ENCODE measurements at regions not wholly inside any gene's neighbourhood (a gene's known extent, or its start where the extent isn't known, plus 50 kb on each side); places are given as distances from the start of the nearest gene placed in this dataset.

DNA sequence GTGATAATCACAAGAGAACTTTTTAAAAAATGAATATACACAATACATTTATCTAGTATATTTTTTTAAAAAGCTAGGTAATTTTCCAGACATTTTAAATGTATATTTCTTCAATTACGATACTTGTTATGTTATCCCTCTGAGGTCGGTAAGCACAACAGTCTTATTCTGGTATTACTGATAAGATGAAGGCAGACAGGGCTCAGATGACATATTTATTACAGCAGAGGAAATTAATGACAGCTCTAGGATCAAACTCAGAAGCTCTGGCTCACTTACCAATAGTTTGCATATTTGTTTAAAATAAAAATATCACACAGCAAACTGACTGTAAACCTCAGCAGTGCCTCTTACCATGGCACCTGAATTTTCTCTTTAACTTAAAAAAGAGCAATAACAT lies 1347.0 kb upstream of the ADGRL2 start:
- in situ Hi-C loops (cut with MboI), result no loop called here

GRCh38 chr1:80450711-80451110 lies 1350.0 kb upstream of the ADGRL2 start:
- TF ChIP-seq EZH2 (IDR thresholded peaks at IDR 0.05; ENCODE audit: insufficient read depth, poor library complexity, severe bottlenecking) (no peak), EZH2phosphoT487 (IDR thresholded peaks at IDR 0.05; ENCODE audit: insufficient read depth, low read depth) (no peak)
- H3K9me2 ChIP-seq (ENCODE audit: insufficient read depth), result no peaks in the 10 kb centered on the region
- no peak overlapping the region for H3K4me2 ChIP-seq (ENCODE audit: unreplicated experiment)
- no peaks in the 10 kb centered on the region for H3F3A ChIP-seq (ENCODE audit: insufficient read depth)
- no peaks in the 10 kb centered on the region for H3K27me3 ChIP-seq (replicated peaks; ENCODE audit: insufficient read depth)
- H2AFZ ChIP-seq, result no peak overlapping the region
- H3K4me1 ChIP-seq (ENCODE audit: insufficient read depth), result no peaks in the 10 kb centered on the region
- no peak for DNase-seq
- in situ Hi-C loops (cut with MboI), result no loop called here
- H3K27ac ChIP-seq, result no peak overlapping the region
- H3K79me2 ChIP-seq (ENCODE audit: insufficient read depth), result no peaks in the 10 kb centered on the region
- H3K9ac ChIP-seq, result no peak overlapping the region
- H4K20me1 ChIP-seq (ENCODE audit: insufficient read depth), result no peaks in the 10 kb centered on the region
- no peaks in the 10 kb centered on the region for H3K9me3 ChIP-seq (ENCODE audit: low read depth)
- H3K36me3 ChIP-seq (ENCODE audit: low read depth), result no peaks in the 10 kb centered on the region
- H3K4me3 ChIP-seq, result no peak overlapping the region
- WGBS, 2 experiments (ENCODE audit: low coverage in 1 of 2, low lambda C conversion rate in 2 of 2, missing lambda C conversion rate in 2 of 2), result 8 to 11% methylated on average over 2 of the region's 2 CpGs

More for the DNA sequence above, 1347.0 kb upstream of the ADGRL2 start:
- Histone ChIP-seq H3K4me2 (ENCODE audit: unreplicated experiment) (no peak overlapping the region), H3K9ac (no peak overlapping the region), H3F3A (ENCODE audit: insufficient read depth) (no peaks in the 10 kb centered on the region), H3K9me2 (ENCODE audit: insufficient read depth) (no peaks in the 10 kb centered on the region), H3K4me3 (no peak overlapping the region), H3K9me3 (ENCODE audit: low read depth) (no peaks in the 10 kb centered on the region), H3K36me3 (ENCODE audit: low read depth) (no peaks in the 10 kb centered on the region), H3K27me3 (replicated peaks; ENCODE audit: insufficient read depth) (no peaks in the 10 kb centered on the region), H3K4me1 (ENCODE audit: insufficient read depth) (no peaks in the 10 kb centered on the region), H3K27ac (no peak overlapping the region), H3K79me2 (ENCODE audit: insufficient read depth) (no peaks in the 10 kb centered on the region), H4K20me1 (ENCODE audit: insufficient read depth) (no peaks in the 10 kb centered on the region), H2AFZ (no peak overlapping the region)
- WGBS, 2 experiments (ENCODE audit: low coverage in 1 of 2, low lambda C conversion rate in 2 of 2, missing lambda C conversion rate in 2 of 2), result 12 to 19% methylated on average over 2 of the region's 2 CpGs
- DNase-seq, result no peak
- TF ChIP-seq EZH2phosphoT487 (IDR thresholded peaks at IDR 0.05; ENCODE audit: insufficient read depth, low read depth) (no peak), EZH2 (IDR thresholded peaks at IDR 0.05; ENCODE audit: insufficient read depth, poor library complexity, severe bottlenecking) (no peak)

DNA sequence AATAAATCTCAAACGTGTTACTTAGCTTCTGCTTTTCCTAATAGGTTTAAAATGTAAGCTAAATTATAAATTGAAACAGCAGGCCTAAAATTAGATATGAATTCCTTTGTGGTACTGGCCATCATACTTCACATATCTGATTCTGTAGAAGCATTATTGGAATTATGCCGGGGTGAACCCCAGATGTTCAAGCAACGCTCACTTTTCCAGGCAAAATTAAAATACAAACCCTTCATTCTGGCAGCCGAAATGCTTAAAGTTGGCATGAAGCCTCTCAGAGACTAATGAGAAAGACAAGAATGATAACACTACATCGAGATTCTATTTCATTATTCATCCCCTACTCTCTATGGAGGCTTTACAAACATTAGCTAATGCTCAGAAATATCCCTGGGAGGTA lies 1352.7 kb upstream of the ADGRL2 start:
- DNase-seq, result no peak
- Histone ChIP-seq H3K4me3 (no peak overlapping the region), H4K20me1 (ENCODE audit: insufficient read depth) (no peaks in the 10 kb centered on the region), H3K27me3 (replicated peaks; ENCODE audit: insufficient read depth) (no peaks in the 10 kb centered on the region), H3F3A (ENCODE audit: insufficient read depth) (no peaks in the 10 kb centered on the region), H3K9me2 (ENCODE audit: insufficient read depth) (no peaks in the 10 kb centered on the region), H3K36me3 (ENCODE audit: low read depth) (no peaks in the 10 kb centered on the region), H3K9me3 (ENCODE audit: low read depth) (no peaks in the 10 kb centered on the region), H3K9ac (no peak overlapping the region), H3K79me2 (ENCODE audit: insufficient read depth) (no peaks in the 10 kb centered on the region), H3K4me2 (ENCODE audit: unreplicated experiment) (no peak overlapping the region), H3K27ac (no peak overlapping the region), H2AFZ (no peak overlapping the region), H3K4me1 (ENCODE audit: insufficient read depth) (no peaks in the 10 kb centered on the region)
- 8 to 9% methylated on average over 5 of the region's 5 CpGs for WGBS, 2 experiments (ENCODE audit: low coverage in 1 of 2, low lambda C conversion rate in 2 of 2, missing lambda C conversion rate in 2 of 2)
- no peak for TF ChIP-seq EZH2 (IDR thresholded peaks at IDR 0.05; ENCODE audit: insufficient read depth, poor library complexity, severe bottlenecking)
- TF ChIP-seq EZH2phosphoT487 (IDR thresholded peaks at IDR 0.05; ENCODE audit: insufficient read depth, low read depth), result no peak
- in situ Hi-C loops (cut with MboI), result no loop called here

- 56 to 75% methylated on average over 1 of the region's 1 CpG for WGBS, 2 experiments (ENCODE audit: low coverage in 1 of 2, low lambda C conversion rate in 2 of 2, missing lambda C conversion rate in 2 of 2)
- Histone ChIP-seq H3K4me3 (no peak overlapping the region), H3K9me2 (ENCODE audit: insufficient read depth) (no peaks in the 10 kb centered on the region), H4K20me1 (ENCODE audit: insufficient read depth) (no peaks in the 10 kb centered on the region), H3F3A (ENCODE audit: insufficient read depth) (no peaks in the 10 kb centered on the region), H3K9ac (no peak overlapping the region), H3K4me2 (ENCODE audit: unreplicated experiment) (no peak overlapping the region), H3K36me3 (ENCODE audit: low read depth) (no peaks in the 10 kb centered on the region), H3K27ac (no peak overlapping the region), H3K9me3 (ENCODE audit: low read depth) (no peaks in the 10 kb centered on the region), H3K79me2 (ENCODE audit: insufficient read depth) (no peaks in the 10 kb centered on the region), H3K4me1 (ENCODE audit: insufficient read depth) (no peaks in the 10 kb centered on the region), H2AFZ (no peak overlapping the region), H3K27me3 (replicated peaks; ENCODE audit: insufficient read depth) (no peaks in the 10 kb centered on the region)
- no peak for TF ChIP-seq EZH2 (IDR thresholded peaks at IDR 0.05; ENCODE audit: insufficient read depth, poor library complexity, severe bottlenecking)
- TF ChIP-seq EZH2phosphoT487 (IDR thresholded peaks at IDR 0.05; ENCODE audit: insufficient read depth, low read depth), result no peak
- no peak for DNase-seq
- in situ Hi-C loops (cut with MboI), result no loop called here
Observed at GRCh38 chr1:80447526-80447925, 1353.2 kb upstream of the ADGRL2 start.

DNA sequence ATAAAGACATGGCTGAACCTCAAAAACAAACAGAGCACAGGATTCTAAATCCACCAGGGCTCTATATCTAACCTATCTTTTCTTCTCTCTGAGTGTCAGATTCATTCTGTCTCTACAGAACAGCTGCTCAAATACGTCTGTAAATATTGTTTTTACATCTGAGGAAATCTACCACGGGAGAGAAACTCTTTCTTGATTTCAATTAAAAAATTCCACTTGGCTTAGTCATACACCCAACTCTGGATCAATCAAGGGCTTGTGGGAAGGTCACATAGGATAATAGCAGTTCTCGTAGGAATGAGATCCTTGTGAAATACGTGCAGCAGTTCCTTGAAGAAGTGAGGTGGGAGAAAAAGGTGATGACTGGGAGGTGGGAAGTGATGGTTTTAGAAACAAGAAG lies 1355.7 kb upstream of the ADGRL2 start:
- no peaks in the 10 kb centered on the region for H3K9me3 ChIP-seq (ENCODE audit: low read depth)
- 15 to 25% methylated on average over 4 of the region's 4 CpGs for WGBS, 2 experiments (ENCODE audit: low coverage in 1 of 2, low lambda C conversion rate in 2 of 2, missing lambda C conversion rate in 2 of 2)
- no peaks in the 10 kb centered on the region for H4K20me1 ChIP-seq (ENCODE audit: insufficient read depth)
- no peaks in the 10 kb centered on the region for H3K36me3 ChIP-seq (ENCODE audit: low read depth)
- no peaks in the 10 kb centered on the region for H3K9me2 ChIP-seq (ENCODE audit: insufficient read depth)
- H2AFZ ChIP-seq, result no peak overlapping the region
- H3K27ac ChIP-seq, result no peak overlapping the region
- H3K4me2 ChIP-seq (ENCODE audit: unreplicated experiment), result no peak overlapping the region
- H3F3A ChIP-seq (ENCODE audit: insufficient read depth), result no peaks in the 10 kb centered on the region
- no peaks in the 10 kb centered on the region for H3K27me3 ChIP-seq (replicated peaks; ENCODE audit: insufficient read depth)
- H3K9ac ChIP-seq, result no peak overlapping the region
- no peak for TF ChIP-seq EZH2phosphoT487 (IDR thresholded peaks at IDR 0.05; ENCODE audit: insufficient read depth, low read depth)
- no peak for TF ChIP-seq EZH2 (IDR thresholded peaks at IDR 0.05; ENCODE audit: insufficient read depth, poor library complexity, severe bottlenecking)
- no peaks in the 10 kb centered on the region for H3K4me1 ChIP-seq (ENCODE audit: insufficient read depth)
- H3K4me3 ChIP-seq, result no peak overlapping the region
- in situ Hi-C loops (cut with MboI), result no loop called here
- H3K79me2 ChIP-seq (ENCODE audit: insufficient read depth), result no peaks in the 10 kb centered on the region
- DNase-seq, result no peak

Measured in GM23248 (cell line).